OCI-LY1 (cell line): ENCODE measurements at regions not wholly inside any gene's neighbourhood (a gene's known extent, or its start where the extent isn't known, plus 50 kb on each side); places are given as distances from the start of the nearest gene placed in this dataset.

Source experiments
- CTCF ChIP-seq: fragments of 200-600 bp; sonication (generic), shearing (Covaris generic); IDR thresholded peaks from 2 replicates; pipeline ENCODE4 v1.5.1; 2017; ENCODE audit warnings: mild to moderate bottlenecking, antibody characterized with exemption, low read length, moderate library complexity, mixed read lengths
- EZH2 ChIP-seq: fragments of 200-600 bp; sonication (generic), shearing (Covaris generic); IDR thresholded peaks from 2 replicates; pipeline ENCODE4 v1.8.0; 2017; ENCODE audit warnings: borderline replicate concordance, mixed run types, mild to moderate bottlenecking, antibody characterized with exemption, low read length, moderate library complexity, mixed read lengths

- TF ChIP-seq CTCF (no peak), EZH2 (no peak)
Observed at GRCh38 chr5:24963611-24964010, 318.8 kb upstream of the CDH10 start.
